Liver (tissue), 7 donors: ENCODE measurements at regions not wholly inside any gene's neighbourhood (a gene's known extent, or its start where the extent isn't known, plus 50 kb on each side); places are given as distances from the start of the nearest gene placed in this dataset.

ENCODE experiments used
- DNase-seq: peaks from one replicate; pipeline ENCODE4 v3.0.0-alpha.2; 2017; ENCODE audit warnings: low spot score
- H3K27ac ChIP-seq, 2 donors: one replicate each; pipeline ENCODE4 v1.7.0; 2013; ENCODE audit warnings: inconsistent platforms in 2 of 2, low read length in 2 of 2, control low read depth in 1 of 2, low read depth in 1 of 2, mild to moderate bottlenecking in 1 of 2
- H3K27me3 ChIP-seq, 4 donors: one replicate each; pipeline versions ENCODE4 v1.6.1 to v1.7.0; 2013; ENCODE audit warnings: low read length in 3 of 4, inconsistent platforms in 1 of 4, mild to moderate bottlenecking in 1 of 4, moderate library complexity in 1 of 4; ENCODE audit not compliant: control insufficient read depth in 4 of 4, insufficient read depth in 4 of 4
- H3K36me3 ChIP-seq, 4 donors: one replicate each; pipeline versions ENCODE4 v1.6.1 to v1.7.0; 2013; ENCODE audit warnings: low read length in 3 of 4, mild to moderate bottlenecking in 3 of 4, low read depth in 1 of 4, moderate library complexity in 1 of 4; ENCODE audit not compliant: control insufficient read depth in 4 of 4, insufficient read depth in 3 of 4
- H3K4me1 ChIP-seq, 4 donors: one replicate each; pipeline versions ENCODE4 v1.6.1 to v1.7.0; 2013; ENCODE audit warnings: low read length in 3 of 4, mild to moderate bottlenecking in 3 of 4, moderate library complexity in 1 of 4; ENCODE audit not compliant: control insufficient read depth in 4 of 4, insufficient read depth in 4 of 4
- H3K4me3 ChIP-seq, 3 donors: one replicate each; pipeline versions ENCODE4 v1.6.1 to v1.7.0; 2013; ENCODE audit warnings: low read length in 3 of 3, control low read depth in 1 of 3, low read depth in 1 of 3, mild to moderate bottlenecking in 1 of 3
- H3K9ac ChIP-seq, 2 donors: one replicate each; pipeline ENCODE4 v1.7.0; 2013; ENCODE audit warnings: low read length in 2 of 2, mild to moderate bottlenecking in 2 of 2, moderate library complexity in 2 of 2, control low read depth in 1 of 2, low read depth in 1 of 2
- H3K9me3 ChIP-seq, 4 donors: one replicate each; pipeline versions ENCODE4 v1.6.1 to v1.7.0; 2013; ENCODE audit warnings: low read length in 3 of 4; ENCODE audit not compliant: control insufficient read depth in 4 of 4
- ATF3 ChIP-seq: IDR thresholded peaks from 2 replicates; pipeline ENCODE4 v1.6.1; 2016; ENCODE audit warnings: antibody characterized with exemption
- CTCF ChIP-seq: fragments of 150-350 bp; IDR thresholded peaks from 2 replicates; pipeline ENCODE4 v1.5.1; 2017; ENCODE audit warnings: improper control_type of control experiment, low read depth, low read length; ENCODE audit not compliant: missing input control
- EGR1 ChIP-seq, 2 donors: IDR thresholded peaks; 2 replicates each; pipeline ENCODE4 v1.6.1; 2016 to 2018; ENCODE audit warnings: antibody characterized with exemption in 2 of 2, low read depth in 2 of 2
- FOXA1 ChIP-seq: IDR thresholded peaks from 2 replicates; pipeline ENCODE4 v1.6.1; 2016; ENCODE audit warnings: antibody characterized with exemption
- FOXA2 ChIP-seq: IDR thresholded peaks from 2 replicates; pipeline ENCODE4 v1.6.1; 2016; ENCODE audit warnings: antibody characterized with exemption
- GABPA ChIP-seq, 2 donors: IDR thresholded peaks in 1 of 2; conservative IDR thresholded peaks in 1 of 2; 2 replicates each; pipeline ENCODE4 v1.6.1; 2016; ENCODE audit warnings: antibody characterized with exemption in 2 of 2, mild to moderate bottlenecking in 1 of 2, moderate library complexity in 1 of 2
- HNF4A ChIP-seq, 2 donors: conservative IDR thresholded peaks; 2 replicates each; pipeline ENCODE4 v1.6.1; 2016; ENCODE audit warnings: antibody characterized with exemption in 2 of 2, mild to moderate bottlenecking in 2 of 2
- HNF4G ChIP-seq: IDR thresholded peaks from 2 replicates; pipeline ENCODE4 v1.6.1; 2016; ENCODE audit warnings: antibody characterized with exemption
- JUND ChIP-seq, 2 donors: IDR thresholded peaks; 2 replicates each; pipeline ENCODE4 v1.6.1; 2016; ENCODE audit warnings: antibody characterized with exemption in 2 of 2
- MAX ChIP-seq: IDR thresholded peaks from 2 replicates; pipeline ENCODE4 v1.6.1; 2016; ENCODE audit warnings: antibody characterized with exemption
- NR2F2 ChIP-seq: IDR thresholded peaks from 2 replicates; pipeline ENCODE4 v1.6.1; 2016; ENCODE audit warnings: antibody characterized with exemption
- RAD21 ChIP-seq, 2 donors: IDR thresholded peaks; 2 replicates each; pipeline ENCODE4 v1.6.1; 2016; ENCODE audit warnings: antibody characterized with exemption in 2 of 2, mild to moderate bottlenecking in 2 of 2
- REST ChIP-seq: IDR thresholded peaks from 2 replicates; pipeline ENCODE4 v1.6.1; 2016; ENCODE audit warnings: antibody characterized with exemption, mild to moderate bottlenecking
- RXRA ChIP-seq, 2 donors: IDR thresholded peaks; 2 replicates each; pipeline ENCODE4 v1.6.1; 2017 to 2018; ENCODE audit warnings: antibody characterized with exemption in 2 of 2, mild to moderate bottlenecking in 1 of 2
- SP1 ChIP-seq: IDR thresholded peaks from 2 replicates; pipeline ENCODE4 v1.6.1; 2018; ENCODE audit warnings: antibody characterized with exemption, mild to moderate bottlenecking
- TAF1 ChIP-seq: conservative IDR thresholded peaks from 2 replicates; pipeline ENCODE4 v1.6.1; 2016; ENCODE audit warnings: antibody characterized with exemption, mild to moderate bottlenecking
- YY1 ChIP-seq: IDR thresholded peaks from 2 replicates; pipeline ENCODE4 v1.6.1; 2016; ENCODE audit warnings: antibody characterized with exemption, mild to moderate bottlenecking
- ZBTB33 ChIP-seq: IDR thresholded peaks from 2 replicates; pipeline ENCODE4 v1.6.1; 2016; ENCODE audit warnings: antibody characterized with exemption
- donor health status: healthy.
- donor health status: healthy.
- donor health status: healthy.
- donor health status: healthy.

- no peak for TF ChIP-seq RAD21 (IDR thresholded peaks at IDR 0.05)
- no peak for TF ChIP-seq NR2F2
- TF ChIP-seq HNF4G = no peak
- no peak for TF ChIP-seq YY1
- no peak for TF ChIP-seq SP1
- no peak for TF ChIP-seq HNF4A (conservative IDR thresholded peaks at IDR 0.05)
- no peak for TF ChIP-seq TAF1
- TF ChIP-seq ATF3 = no peak
- TF ChIP-seq FOXA2 = no peak
- no peak for TF ChIP-seq REST
- no peak for TF ChIP-seq MAX
- TF ChIP-seq CTCF = no peak
- no peak for TF ChIP-seq FOXA1
- no peak for TF ChIP-seq EGR1 (IDR thresholded peaks at IDR 0.05; ENCODE audit: low read depth in 2 of 2)
- no peak for TF ChIP-seq ZBTB33
- TF ChIP-seq RXRA (IDR thresholded peaks at IDR 0.05) = no peak
- no peak for TF ChIP-seq JUND (IDR thresholded peaks at IDR 0.05)
- TF ChIP-seq GABPA (IDR thresholded peaks at IDR 0.05 in 1 of 2, conservative IDR thresholded peaks at IDR 0.05 in 1 of 2) = no peak
- Histone ChIP-seq H3K4me3 (no peak overlapping the region), H3K4me1 (no peaks in the 10 kb centered on the region), H3K9ac (no peak overlapping the region), H3K27ac (no peak overlapping the region), H3K27me3 (no peaks in the 10 kb centered on the region), H3K36me3 (no peaks in the 10 kb centered on the region), H3K9me3 (peaks cover 0 to 7% (median 4%) of the 10 kb centered on the region in 4 donors)
- no peak for DNase-seq
Measured at GRCh38 chr5:100421360-100421759, 113.8 kb upstream of the FAM174A start.
